ENCODE measurements at regions not wholly inside any gene's neighbourhood (a gene's known extent, or its start where the extent isn't known, plus 50 kb on each side); places are given as distances from the start of the nearest gene placed in this dataset.

- no peak for DNase-seq (ENCODE audit: low read depth in 4 of 4, low spot score in 2 of 4)
Measured at GRCh38 chr21:43304621-43305335, 122.2 kb downstream of the SIK1 start.

GRCh38 chr21:43304206-43304605 is 122.7 kb downstream of the SIK1 start:
- DNase-seq (ENCODE audit: low read depth in 4 of 4, low spot score in 2 of 4): no peak

- no peak for DNase-seq (ENCODE audit: low read depth in 4 of 4, low spot score in 2 of 4)
Measured at GRCh38 chr21:43303275-43304178, 123.4 kb downstream of the SIK1 start.

- no peak for DNase-seq (ENCODE audit: low read depth in 4 of 4, low spot score in 2 of 4)
Measured at GRCh38 chr21:43302769-43303168, 124.2 kb downstream of the SIK1 start.

GRCh38 chr21:43302062-43302700 is 124.8 kb downstream of the SIK1 start:
- no peak for DNase-seq (ENCODE audit: low read depth in 4 of 4, low spot score in 2 of 4)

GRCh38 chr21:43301409-43302061 is 125.4 kb downstream of the SIK1 start:
- DNase-seq (ENCODE audit: low read depth in 4 of 4, low spot score in 2 of 4): no peak

GRCh38 chr21:43300496-43301408 is 126.2 kb downstream of the SIK1 start:
- no peak for DNase-seq (ENCODE audit: low read depth in 4 of 4, low spot score in 2 of 4)

- no peak for DNase-seq (ENCODE audit: low read depth in 4 of 4, low spot score in 2 of 4)
Measured at GRCh38 chr21:43299441-43300277, 127.3 kb downstream of the SIK1 start.

- no peak for DNase-seq (ENCODE audit: low read depth in 4 of 4, low spot score in 2 of 4)
Measured at GRCh38 chr21:43298546-43299440, 128.1 kb downstream of the SIK1 start.

- no peak for DNase-seq (ENCODE audit: low read depth in 4 of 4, low spot score in 2 of 4)
Measured at GRCh38 chr21:43297989-43298388, 128.9 kb downstream of the SIK1 start.

- no peak for DNase-seq (ENCODE audit: low read depth in 4 of 4, low spot score in 2 of 4)
Measured at GRCh38 chr21:43297391-43297981, 128.7 kb downstream of the CRYAA start.

GRCh38 chr21:43295066-43295958 is 126.5 kb downstream of the CRYAA start:
- no peak for DNase-seq (ENCODE audit: low read depth in 4 of 4, low spot score in 2 of 4)

- no peak for DNase-seq (ENCODE audit: low read depth in 4 of 4, low spot score in 2 of 4)
Measured at GRCh38 chr21:43294194-43294902, 125.5 kb downstream of the CRYAA start.

GRCh38 chr21:43292866-43293142 is 124.0 kb downstream of the CRYAA start:
- DNase-seq (ENCODE audit: low read depth in 4 of 4, low spot score in 2 of 4): no peak

GRCh38 chr21:43292041-43292865 is 123.4 kb downstream of the CRYAA start:
- no peak for DNase-seq (ENCODE audit: low read depth in 4 of 4, low spot score in 2 of 4)

Measured in left renal cortex interstitium (tissue), 4 donors.